ENCODE measurements at regions not wholly inside any gene's neighbourhood (a gene's known extent, or its start where the extent isn't known, plus 50 kb on each side); places are given as distances from the start of the nearest gene placed in this dataset.
"Not testable (repeated sequence)": the region's sequence is repeated elsewhere in the genome, so short reads cannot be mapped to it uniquely, and the experiment has no call there.

GRCh38 chr5:98365126-98365525 is 408.3 kb upstream of the RGMB start:
- no peak for DNase-seq (ENCODE audit: low spot score)

GRCh38 chr5:98368141-98368540 is 405.3 kb upstream of the RGMB start:
- DNase-seq (ENCODE audit: low spot score): peak; percentile 5

GRCh38 chr5:98372351-98372750 is 401.1 kb upstream of the RGMB start:
- DNase-seq (ENCODE audit: low spot score): no peak

- DNase-seq (ENCODE audit: low spot score): no peak
Measured at GRCh38 chr5:98391921-98392625, 381.4 kb upstream of the RGMB start.

- not testable (repeated sequence) for DNase-seq (ENCODE audit: low spot score)
Measured at GRCh38 chr5:98393205-98393604, 380.3 kb upstream of the RGMB start.

GRCh38 chr5:98397081-98397480 is 376.4 kb upstream of the RGMB start:
- DNase-seq (ENCODE audit: low spot score): no peak

GRCh38 chr5:98398465-98398864 is 375.0 kb upstream of the RGMB start:
- no peak for DNase-seq (ENCODE audit: low spot score)

GRCh38 chr5:98401656-98402055 is 371.8 kb upstream of the RGMB start:
- DNase-seq (ENCODE audit: low spot score): no peak

GRCh38 chr5:98402130-98402529 is 371.3 kb upstream of the RGMB start:
- DNase-seq (ENCODE audit: low spot score): peak; percentile 53

GRCh38 chr5:98403131-98403530 is 370.3 kb upstream of the RGMB start:
- no peak for DNase-seq (ENCODE audit: low spot score)

- peak; percentile 97 for DNase-seq (ENCODE audit: low spot score)
Measured at GRCh38 chr5:98414938-98415337, 358.5 kb upstream of the RGMB start.

- DNase-seq (ENCODE audit: low spot score): peak; percentile 53
Measured at GRCh38 chr5:98415663-98416062, 357.8 kb upstream of the RGMB start.

GRCh38 chr5:98416541-98416940 is 356.9 kb upstream of the RGMB start:
- peak; percentile 33 for DNase-seq (ENCODE audit: low spot score)

GRCh38 chr5:98419825-98420224 is 353.6 kb upstream of the RGMB start:
- DNase-seq (ENCODE audit: low spot score): no peak

- DNase-seq (ENCODE audit: low spot score): no peak
Measured at GRCh38 chr5:98424681-98425450, 348.6 kb upstream of the RGMB start.

- no peak for DNase-seq (ENCODE audit: low spot score)
Measured at GRCh38 chr5:98425640-98426039, 347.8 kb upstream of the RGMB start.

- no peak for DNase-seq (ENCODE audit: low spot score)
Measured at GRCh38 chr5:98428806-98429205, 344.7 kb upstream of the RGMB start.

GRCh38 chr5:98432378-98432777 is 341.1 kb upstream of the RGMB start:
- no peak for DNase-seq (ENCODE audit: low spot score)

- DNase-seq (ENCODE audit: low spot score): no peak
Measured at GRCh38 chr5:98433022-98433421, 340.4 kb upstream of the RGMB start.

- DNase-seq (ENCODE audit: low spot score): no peak
Measured at GRCh38 chr5:98433673-98434072, 339.8 kb upstream of the RGMB start.

- no peak for DNase-seq (ENCODE audit: low spot score)
Measured at GRCh38 chr5:98436667-98437066, 336.8 kb upstream of the RGMB start.

GRCh38 chr5:98442448-98442847 is 331.0 kb upstream of the RGMB start:
- no peak for DNase-seq (ENCODE audit: low spot score)

GRCh38 chr5:98443881-98444280 is 329.6 kb upstream of the RGMB start:
- peak; percentile 26 for DNase-seq (ENCODE audit: low spot score)

GRCh38 chr5:98453296-98453695 is 320.2 kb upstream of the RGMB start:
- no peak for DNase-seq (ENCODE audit: low spot score)
